HCT116 (cell line): ENCODE measurements at regions not wholly inside any gene's neighbourhood (a gene's known extent, or its start where the extent isn't known, plus 50 kb on each side); places are given as distances from the start of the nearest gene placed in this dataset.

Experiments
- ATAC-seq: fragments of 200-7000 bp; cut with Tn5 transposase; 2 replicates; pipeline ENCODE4 v1.9.1; 2020; ENCODE audit warnings: mild to moderate bottlenecking, moderate library complexity
- BruUV-seq: library from RNA; stranded (reverse); fragments of 400-500 nt; replicated peaks from 2 replicates; lab custom pipeline; 2021; lab: Mats Ljungman, UMichigan
- CTCF ChIA-PET: fragments of 300-600 bp; sonication (Branson Sonifier 250); formaldehyde crosslinking; loops from one replicate; lab custom pipeline; 2021; ENCODE audit warnings: antibody characterized with exemption; lab: Charles Lee
- POLR2A ChIA-PET: fragments of 300-600, 350-600 bp; sonication (Branson Sonifier 250); formaldehyde crosslinking; loops from one replicate; lab custom pipeline; 2021; ENCODE audit warnings: antibody characterized with exemption; lab: Charles Lee
- RAD21 ChIA-PET, 2 experiments: fragments of 300-600 bp; sonication (Branson Sonifier 250); formaldehyde crosslinking; loops; one replicate each; lab custom pipeline; 2023; ENCODE audit warnings: low total read pairs in 2 of 2; ENCODE audit not compliant: uncharacterized antibody in 2 of 2, unreplicated experiment in 2 of 2, low non-redundant PET in 1 of 2; lab: Charles Lee
- DNase-seq: peaks from one replicate; pipeline ENCODE4 v3.0.0-alpha.2; 2010; ENCODE audit warnings: low read depth, low spot score
- H2AFZ ChIP-seq: fragments of 200-600 bp; shearing (Covaris generic), sonication (generic); 2 replicates; pipeline ENCODE4 v1.6.1; 2017; ENCODE audit warnings: low read depth, mixed run types, mixed read lengths, antibody characterized with exemption, low read length; ENCODE audit not compliant: poor library complexity, severe bottlenecking
- H3K27ac ChIP-seq: 2 replicates; pipeline ENCODE4 v1.5.1; 2012; ENCODE audit warnings: low read depth, low read length
- H3K27me3 ChIP-seq: fragments of 200-600 bp; sonication (generic); 2 replicates; pipeline ENCODE4 v1.6.1; 2016; ENCODE audit warnings: mixed run types, low read length, mixed read lengths; ENCODE audit not compliant: insufficient read depth
- H3K36me3 ChIP-seq, 2 experiments: fragments of 200-500 bp in 1 of 2; fragments of 200-600 bp in 1 of 2; sonication (Bioruptor generic) in 1 of 2; sonication (generic) in 1 of 2; 2 replicates each; pipeline versions ENCODE4 v1.5.1 to v1.6.1; 2014 to 2016; ENCODE audit warnings: low read length in 2 of 2, inconsistent platforms in 1 of 2, mixed read lengths in 1 of 2, mixed run types in 1 of 2; ENCODE audit not compliant: insufficient read depth in 2 of 2, control insufficient read depth in 1 of 2
- H3K4me1 ChIP-seq, 2 experiments: fragments of 200-600 bp in 1 of 2; sonication (generic) in 1 of 2; 2 replicates each; pipeline versions ENCODE4 v1.5.1 to v1.6.1; 2012 to 2017; ENCODE audit warnings: low read length in 2 of 2, inconsistent platforms in 1 of 2, mild to moderate bottlenecking in 1 of 2, mixed read lengths in 1 of 2, mixed run types in 1 of 2, moderate library complexity in 1 of 2; ENCODE audit not compliant: insufficient read depth in 2 of 2, control insufficient read depth in 1 of 2
- H3K4me2 ChIP-seq: fragments of 200-600 bp; sonication (generic); 2 replicates; pipeline ENCODE4 v1.6.1; 2017; ENCODE audit warnings: mixed run types, low read length, mixed read lengths
- H3K4me3 ChIP-seq, 2 experiments: fragments of 200-600 bp in 1 of 2; sonication (generic) in 1 of 2; replicated peaks in 1 of 2; 2 replicates each; pipeline ENCODE4 v1.5.1; 2011 to 2016; ENCODE audit warnings: low read length in 2 of 2, control low read depth in 1 of 2, low read depth in 1 of 2, mild to moderate bottlenecking in 1 of 2, mixed read lengths in 1 of 2, mixed run types in 1 of 2
- H3K79me2 ChIP-seq: fragments of 200-600 bp; sonication (generic); 2 replicates; pipeline ENCODE4 v1.6.1; 2017; ENCODE audit warnings: mild to moderate bottlenecking, mixed run types, low read length, moderate library complexity, mixed read lengths; ENCODE audit not compliant: insufficient read depth
- H3K9ac ChIP-seq: fragments of 200-600 bp; sonication (generic); 2 replicates; pipeline ENCODE4 v1.6.1; 2016; ENCODE audit warnings: low read length, mixed read lengths
- H3K9me2 ChIP-seq: fragments of 200-600 bp; sonication (generic), shearing (Covaris generic); 2 replicates; pipeline ENCODE4 v1.6.1; 2017; ENCODE audit warnings: mixed run types, mild to moderate bottlenecking, moderate library complexity; ENCODE audit not compliant: insufficient read depth
- H3K9me3 ChIP-seq, 2 experiments: fragments of 200-500 bp in 1 of 2; fragments of 200-600 bp in 1 of 2; sonication (Bioruptor generic) in 1 of 2; sonication (generic) in 1 of 2; 2 replicates each; pipeline ENCODE4 v1.6.1; 2014 to 2017; ENCODE audit warnings: low read length in 2 of 2, mixed read lengths in 2 of 2, inconsistent platforms in 1 of 2, low read depth in 1 of 2, mild to moderate bottlenecking in 1 of 2, mixed run types in 1 of 2, moderate library complexity in 1 of 2; ENCODE audit not compliant: control insufficient read depth in 1 of 2, insufficient read depth in 1 of 2
- H4K20me1 ChIP-seq: fragments of 200-600 bp; sonication (generic), shearing (Covaris generic); 2 replicates; pipeline ENCODE4 v1.6.1; 2017; ENCODE audit warnings: mixed run types, mild to moderate bottlenecking, moderate library complexity; ENCODE audit not compliant: insufficient read depth
- ATF3 ChIP-seq: IDR thresholded peaks from 2 replicates; pipeline ENCODE4 v1.6.1; 2012
- CBX3 ChIP-seq: IDR thresholded peaks from 2 replicates; pipeline ENCODE4 v1.6.1; 2012; ENCODE audit warnings: low read depth
- CTCF ChIP-seq, 3 experiments: fragments of 200-600 bp in 1 of 3; sonication (generic) in 1 of 3; IDR thresholded peaks in 2 of 3; conservative IDR thresholded peaks in 1 of 3; 2 replicates each; pipeline ENCODE4 v1.5.1; 2012 to 2017; ENCODE audit warnings: low read depth in 2 of 3, low read length in 2 of 3, antibody characterized with exemption in 1 of 3, borderline replicate concordance in 1 of 3, control low read depth in 1 of 3, mild to moderate bottlenecking in 1 of 3, mixed read lengths in 1 of 3, mixed run types in 1 of 3, moderate library complexity in 1 of 3; ENCODE audit not compliant: insufficient read depth in 1 of 3
- EGR1 ChIP-seq: IDR thresholded peaks from 2 replicates; pipeline ENCODE4 v1.6.1; 2012; ENCODE audit warnings: low read depth
- ELF1 ChIP-seq: IDR thresholded peaks from 2 replicates; pipeline ENCODE4 v1.6.1; 2012; ENCODE audit warnings: low read depth, borderline replicate concordance
- EZH2 ChIP-seq: fragments of 200-600 bp; sonication (generic); IDR thresholded peaks from 2 replicates; pipeline ENCODE4 v1.6.1; 2017; ENCODE audit warnings: antibody characterized with exemption, mixed run types
- EZH2phosphoT487 ChIP-seq: fragments of 200-600 bp; IDR thresholded peaks from 2 replicates; pipeline ENCODE4 v1.6.1; 2018; ENCODE audit warnings: antibody characterized with exemption, borderline replicate concordance
- JUND ChIP-seq: IDR thresholded peaks from 2 replicates; pipeline ENCODE4 v1.6.1; 2012
- POLR2A ChIP-seq: IDR thresholded peaks from 2 replicates; pipeline ENCODE4 v1.7.0; 2011; ENCODE audit warnings: borderline replicate concordance; ENCODE audit not compliant: insufficient read depth, insufficient read length; ENCODE audit errors: extremely low read depth
- RAD21 ChIP-seq: IDR thresholded peaks from 2 replicates; pipeline ENCODE4 v1.6.1; 2012; ENCODE audit warnings: low read depth, mild to moderate bottlenecking
- SIN3A ChIP-seq: IDR thresholded peaks from 2 replicates; pipeline ENCODE4 v1.6.1; 2012; ENCODE audit warnings: low read depth
- SP1 ChIP-seq: IDR thresholded peaks from 2 replicates; pipeline ENCODE4 v1.6.1; 2012; ENCODE audit warnings: low read depth
- ZFX ChIP-seq: fragments of 450-650 bp; IDR thresholded peaks from 2 replicates; pipeline ENCODE4 v1.6.1; 2017
- ZNF274 ChIP-seq: fragments of 200-500 bp; sonication (Bioruptor generic); IDR thresholded peaks from 2 replicates; pipeline ENCODE4 v1.6.1; 2014; ENCODE audit warnings: mild to moderate bottlenecking, low read depth, low read length, inconsistent platforms
- intact Hi-C: fragments of 100-400 bp; cut with micrococcal nuclease; formaldehyde crosslinking; loops from 2 replicates; pipeline ENCODE4 v1.10.0; 2022
- TF ChIP-seq, protein P1 (sequence below): IDR thresholded peaks from 2 replicates; pipeline ENCODE4 v1.6.1; 2012

DNA sequence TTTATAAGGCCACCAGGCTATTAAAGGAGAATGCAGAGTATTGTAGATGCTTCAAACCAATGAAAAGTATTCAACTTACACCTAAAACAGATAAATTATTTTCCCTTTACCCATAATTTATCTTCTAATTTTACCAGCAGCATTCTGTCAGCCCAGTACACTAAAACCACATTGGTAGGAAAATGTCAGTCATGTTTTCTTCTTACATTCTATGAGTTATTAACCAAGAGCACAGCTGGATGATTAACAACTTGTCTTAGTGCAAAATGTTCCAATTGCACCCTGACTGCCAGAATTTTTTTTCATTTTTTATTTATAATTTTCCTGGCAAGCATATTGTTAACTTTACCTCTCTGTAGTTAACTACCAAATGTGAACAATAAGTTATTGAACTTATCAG, 79.0 kb upstream of the WDR75 start:
- no peak overlapping the region for H3K9ac ChIP-seq
- no peaks in the 10 kb centered on the region for H3K27me3 ChIP-seq
- ATAC-seq = no peak
- ChIA-PET CTCF (no interaction called here), POLR2A (no interaction called here), RAD21 (no interaction called here)
- no TSS peak for BruUV-seq
- TF ChIP-seq ATF3 = no peak
- TF ChIP-seq, protein P1, sequence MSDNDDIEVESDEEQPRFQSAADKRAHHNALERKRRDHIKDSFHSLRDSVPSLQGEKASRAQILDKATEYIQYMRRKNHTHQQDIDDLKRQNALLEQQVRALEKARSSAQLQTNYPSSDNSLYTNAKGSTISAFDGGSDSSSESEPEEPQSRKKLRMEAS = no peak
- no peak for TF ChIP-seq RAD21
- no peak for TF ChIP-seq ZFX
- TF ChIP-seq EZH2 = no peak
- no peak for TF ChIP-seq POLR2A
- no peak for TF ChIP-seq ELF1
- TF ChIP-seq SP1 = no peak
- no peak for TF ChIP-seq EGR1
- TF ChIP-seq CTCF (IDR thresholded peaks at IDR 0.05 in 2 of 3, conservative IDR thresholded peaks at IDR 0.05 in 1 of 3; ENCODE audit: borderline replicate concordance in 1 of 3, insufficient read depth in 1 of 3, low read depth in 2 of 3, low read length in 2 of 3) = no peak
- TF ChIP-seq CBX3 = no peak
- TF ChIP-seq SIN3A = no peak
- no peak for TF ChIP-seq JUND
- no peak for TF ChIP-seq ZNF274
- TF ChIP-seq EZH2phosphoT487 = no peak
- H3K36me3 ChIP-seq = no peaks in the 10 kb centered on the region
- H3K4me1 ChIP-seq = peaks cover 0 to 13% of the 10 kb centered on the region in 2 experiments; a peak in 2 of 4 replicates
- DNase-seq = no peak
- no peak overlapping the region for H3K27ac ChIP-seq
- H3K9me2 ChIP-seq = no peaks in the 10 kb centered on the region
- H3K4me2 ChIP-seq = no peak overlapping the region
- H3K9me3 ChIP-seq = no peaks in the 10 kb centered on the region
- H4K20me1 ChIP-seq = no peaks in the 10 kb centered on the region
- H2AFZ ChIP-seq = peak overlapping the region; percentile 67
- intact Hi-C loops = no loop called here
- H3K79me2 ChIP-seq = no peaks in the 10 kb centered on the region
- H3K4me3 ChIP-seq = no peak overlapping the region
